ENCODE measurements at regions not wholly inside any gene's neighbourhood (a gene's known extent, or its start where the extent isn't known, plus 50 kb on each side); places are given as distances from the start of the nearest gene placed in this dataset.

DNA sequence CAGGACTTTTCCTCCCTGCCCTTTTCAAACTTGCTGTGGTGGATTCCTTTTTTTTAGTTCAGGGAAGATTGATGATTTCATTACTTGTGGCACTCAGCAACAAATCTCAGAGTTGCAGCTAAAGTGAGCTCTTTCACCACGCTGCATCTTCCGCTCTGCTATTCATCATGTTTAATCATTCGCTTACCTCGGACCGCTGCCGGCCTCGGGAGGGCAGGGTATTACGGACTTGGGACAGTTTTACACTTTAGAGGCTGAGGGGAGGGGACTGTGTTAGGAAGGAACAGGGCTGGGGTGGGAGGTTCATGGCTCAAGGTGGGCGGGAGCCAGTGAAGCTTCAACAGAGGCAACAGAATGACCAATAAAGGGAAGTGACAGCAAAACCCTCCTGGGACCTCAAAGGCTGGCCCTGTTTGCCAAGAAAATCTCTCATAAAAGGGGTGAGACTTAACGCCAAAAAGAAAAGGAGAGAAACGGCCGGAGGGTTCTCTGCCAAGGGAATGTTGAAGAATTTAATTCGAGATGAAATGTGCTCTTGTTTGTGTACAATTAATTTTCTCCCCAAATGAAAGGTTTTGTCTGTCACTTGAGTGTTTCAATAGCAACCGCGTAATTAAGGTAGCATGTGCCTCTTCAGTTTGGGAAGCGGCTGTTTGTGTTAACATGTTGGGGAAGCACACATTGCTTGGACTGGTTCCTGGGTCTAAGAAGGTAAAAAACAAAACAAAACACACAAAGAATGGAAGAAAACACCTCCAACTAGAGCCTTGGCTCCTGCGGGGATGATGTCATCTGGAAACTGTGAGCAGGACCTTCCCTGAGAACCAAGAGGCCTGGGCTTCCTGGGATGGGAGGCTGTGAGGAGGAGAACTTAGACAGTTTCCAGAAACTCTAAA lies 72.5 kb upstream of the SULF2 start (continued):
- TF ChIP-seq ESRRA (CRISPR knock-in tag; IDR thresholded peaks at IDR 0.05; ENCODE audit: low read depth) (no peak), SRSF4 (IDR thresholded peaks at IDR 0.05; ENCODE audit: low read depth, low read length, poor library complexity, severe bottlenecking) (no peak), POLR2AphosphoS5 (IDR thresholded peaks at IDR 0.05; ENCODE audit: low read depth, low read length) (no peak), LCORL (IDR thresholded peaks at IDR 0.05) (no peak), LCORL (CRISPR knock-in tag; IDR thresholded peaks at IDR 0.05) (no peak), PHB2 (IDR thresholded peaks at IDR 0.05; ENCODE audit: partially characterized antibody) (no peak), MAFK (conservative IDR thresholded peaks at IDR 0.05 in 1 of 2, IDR thresholded peaks at IDR 0.05 in 1 of 2; ENCODE audit: low read length in 2 of 2) (no peak), NFIC (IDR thresholded peaks at IDR 0.05; ENCODE audit: low read length) (no peak), ZNF768 (CRISPR knock-in tag; IDR thresholded peaks at IDR 0.05) (no peak), NFYB (CRISPR knock-in tag; IDR thresholded peaks at IDR 0.05) (no peak), ZSCAN22 (CRISPR knock-in tag; IDR thresholded peaks at IDR 0.05) (no peak), SYNCRIP (IDR thresholded peaks at IDR 0.05; ENCODE audit: insufficient read depth, low read depth, low read length) (no peak), MED13 (CRISPR knock-in tag; IDR thresholded peaks at IDR 0.05) (no peak)
- TF ChIP-seq, protein P1, sequence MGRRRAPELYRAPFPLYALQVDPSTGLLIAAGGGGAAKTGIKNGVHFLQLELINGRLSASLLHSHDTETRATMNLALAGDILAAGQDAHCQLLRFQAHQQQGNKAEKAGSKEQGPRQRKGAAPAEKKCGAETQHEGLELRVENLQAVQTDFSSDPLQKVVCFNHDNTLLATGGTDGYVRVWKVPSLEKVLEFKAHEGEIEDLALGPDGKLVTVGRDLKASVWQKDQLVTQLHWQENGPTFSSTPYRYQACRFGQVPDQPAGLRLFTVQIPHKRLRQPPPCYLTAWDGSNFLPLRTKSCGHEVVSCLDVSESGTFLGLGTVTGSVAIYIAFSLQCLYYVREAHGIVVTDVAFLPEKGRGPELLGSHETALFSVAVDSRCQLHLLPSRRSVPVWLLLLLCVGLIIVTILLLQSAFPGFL (CRISPR knock-in tag; IDR thresholded peaks at IDR 0.05) = no peak
- TF ChIP-seq, protein P2, sequence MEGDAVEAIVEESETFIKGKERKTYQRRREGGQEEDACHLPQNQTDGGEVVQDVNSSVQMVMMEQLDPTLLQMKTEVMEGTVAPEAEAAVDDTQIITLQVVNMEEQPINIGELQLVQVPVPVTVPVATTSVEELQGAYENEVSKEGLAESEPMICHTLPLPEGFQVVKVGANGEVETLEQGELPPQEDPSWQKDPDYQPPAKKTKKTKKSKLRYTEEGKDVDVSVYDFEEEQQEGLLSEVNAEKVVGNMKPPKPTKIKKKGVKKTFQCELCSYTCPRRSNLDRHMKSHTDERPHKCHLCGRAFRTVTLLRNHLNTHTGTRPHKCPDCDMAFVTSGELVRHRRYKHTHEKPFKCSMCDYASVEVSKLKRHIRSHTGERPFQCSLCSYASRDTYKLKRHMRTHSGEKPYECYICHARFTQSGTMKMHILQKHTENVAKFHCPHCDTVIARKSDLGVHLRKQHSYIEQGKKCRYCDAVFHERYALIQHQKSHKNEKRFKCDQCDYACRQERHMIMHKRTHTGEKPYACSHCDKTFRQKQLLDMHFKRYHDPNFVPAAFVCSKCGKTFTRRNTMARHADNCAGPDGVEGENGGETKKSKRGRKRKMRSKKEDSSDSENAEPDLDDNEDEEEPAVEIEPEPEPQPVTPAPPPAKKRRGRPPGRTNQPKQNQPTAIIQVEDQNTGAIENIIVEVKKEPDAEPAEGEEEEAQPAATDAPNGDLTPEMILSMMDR (CRISPR knock-in tag; IDR thresholded peaks at IDR 0.05) = peak; percentile 17; the same call in 1 of the 2 replicates
